ENCODE measurements at regions not wholly inside any gene's neighbourhood (a gene's known extent, or its start where the extent isn't known, plus 50 kb on each side); places are given as distances from the start of the nearest gene placed in this dataset.

GRCh38 chr6:8201679-8202078, 99.3 kb upstream of the EEF1E1 start:
- H3K9me3 ChIP-seq = no peaks in the 10 kb centered on the region
- DNase-seq = no peak
- no peak overlapping the region for H3K4me3 ChIP-seq
- intact Hi-C loops (cut with DNase I; ENCODE audit: low total_unique reads) (no loop called here), in situ Hi-C loops (cut with MboI; ENCODE audit: low sequenced_read_pairs in 4 of 4) (loop anchor here in 1 of 4 donors (25.0 kb wide), 1 partner anchor 489 kb away; no protein-coding TSS in a partner anchor)
- H3K36me3 ChIP-seq = no peaks in the 10 kb centered on the region
- no peak for ATAC-seq
- no peaks in the 10 kb centered on the region for H3K4me1 ChIP-seq
- H3K27ac ChIP-seq = no peak overlapping the region
- no peaks in the 10 kb centered on the region for H3K27me3 ChIP-seq
- TF ChIP-seq CTCF (IDR thresholded peaks at IDR 0.05 in 4 of 5, conservative IDR thresholded peaks at IDR 0.05 in 1 of 5) (no peak), POLR2A (IDR thresholded peaks at IDR 0.05) (no peak)

- TF ChIP-seq POLR2A (IDR thresholded peaks at IDR 0.05) = no peak
- TF ChIP-seq CTCF (IDR thresholded peaks at IDR 0.05 in 4 of 5, conservative IDR thresholded peaks at IDR 0.05 in 1 of 5) = no peak
- ATAC-seq = no peak
- H3K4me1 ChIP-seq = no peaks in the 10 kb centered on the region
- no peaks in the 10 kb centered on the region for H3K9me3 ChIP-seq
- no peak for DNase-seq
- H3K27ac ChIP-seq = no peak overlapping the region
- H3K4me3 ChIP-seq = no peak overlapping the region
- H3K27me3 ChIP-seq = no peaks in the 10 kb centered on the region
- no peaks in the 10 kb centered on the region for H3K36me3 ChIP-seq
- in situ Hi-C loops (cut with MboI; ENCODE audit: low sequenced_read_pairs in 4 of 4) = loop anchor here in 1 of 4 donors (25.0 kb wide), 1 partner anchor 488 kb away; no protein-coding TSS in a partner anchor
- intact Hi-C loops (cut with DNase I; ENCODE audit: low total_unique reads) = no loop called here
These were observed 97.9 kb upstream of the EEF1E1 start for GRCh38 chr6:8200255-8200654.

GRCh38 chr6:8195714-8196102, 93.4 kb upstream of the EEF1E1 start:
- Histone ChIP-seq H3K4me3 (no peak overlapping the region), H3K27me3 (no peaks in the 10 kb centered on the region), H3K36me3 (no peaks in the 10 kb centered on the region), H3K27ac (no peak overlapping the region), H3K9me3 (no peaks in the 10 kb centered on the region), H3K4me1 (no peaks in the 10 kb centered on the region)
- ATAC-seq (no peak), DNase-seq (no peak)
- intact Hi-C loops (cut with DNase I; ENCODE audit: low total_unique reads) = no loop called here
- in situ Hi-C loops (cut with MboI; ENCODE audit: low sequenced_read_pairs in 4 of 4) = no loop called here
- TF ChIP-seq CTCF (IDR thresholded peaks at IDR 0.05 in 4 of 5, conservative IDR thresholded peaks at IDR 0.05 in 1 of 5) = no peak

GRCh38 chr6:8195040-8195713, 92.8 kb upstream of the EEF1E1 start:
- no peaks in the 10 kb centered on the region for H3K9me3 ChIP-seq
- in situ Hi-C loops (cut with MboI; ENCODE audit: low sequenced_read_pairs in 4 of 4) (no loop called here), intact Hi-C loops (cut with DNase I; ENCODE audit: low total_unique reads) (no loop called here)
- ATAC-seq (no peak), DNase-seq (no peak)
- no peaks in the 10 kb centered on the region for H3K27me3 ChIP-seq
- H3K27ac ChIP-seq = no peak overlapping the region
- H3K36me3 ChIP-seq = no peaks in the 10 kb centered on the region
- H3K4me3 ChIP-seq = no peak overlapping the region
- H3K4me1 ChIP-seq = no peaks in the 10 kb centered on the region
- no peak for TF ChIP-seq POLR2A (IDR thresholded peaks at IDR 0.05)
- TF ChIP-seq CTCF (IDR thresholded peaks at IDR 0.05 in 4 of 5, conservative IDR thresholded peaks at IDR 0.05 in 1 of 5) = no peak

- H3K27ac ChIP-seq = no peak overlapping the region
- ATAC-seq (no peak), DNase-seq (no peak)
- no peaks in the 10 kb centered on the region for H3K36me3 ChIP-seq
- no peaks in the 10 kb centered on the region for H3K4me1 ChIP-seq
- intact Hi-C loops (cut with DNase I; ENCODE audit: low total_unique reads) (no loop called here), in situ Hi-C loops (cut with MboI; ENCODE audit: low sequenced_read_pairs in 4 of 4) (no loop called here)
- H3K27me3 ChIP-seq = no peaks in the 10 kb centered on the region
- no peaks in the 10 kb centered on the region for H3K9me3 ChIP-seq
- no peak overlapping the region for H3K4me3 ChIP-seq
- TF ChIP-seq CTCF (IDR thresholded peaks at IDR 0.05 in 4 of 5, conservative IDR thresholded peaks at IDR 0.05 in 1 of 5) (no peak), POLR2A (IDR thresholded peaks at IDR 0.05) (no peak)
These were observed 92.1 kb upstream of the EEF1E1 start for GRCh38 chr6:8194490-8194889.
